SHP77 treated with DMSO at 0.1 percent for 48 hours (cell line): ENCODE measurements at regions not wholly inside any gene's neighbourhood (a gene's known extent, or its start where the extent isn't known, plus 50 kb on each side); places are given as distances from the start of the nearest gene placed in this dataset.

Experiments
- DNase-seq: peaks from one replicate; lab custom pipeline; 2025; lab: John Stamatoyannopoulos, UW

GRCh38 chr3:43951813-43952212 is 261.1 kb downstream of the ABHD5 start:
- no peak for DNase-seq

- DNase-seq = no peak
Measured at GRCh38 chr3:43953380-43953779, 262.6 kb downstream of the ABHD5 start.

- DNase-seq = no peak
Measured at GRCh38 chr3:43953814-43954692, 263.3 kb downstream of the ABHD5 start.

GRCh38 chr3:43956945-43957344 is 266.2 kb downstream of the ABHD5 start:
- no peak for DNase-seq

DNA sequence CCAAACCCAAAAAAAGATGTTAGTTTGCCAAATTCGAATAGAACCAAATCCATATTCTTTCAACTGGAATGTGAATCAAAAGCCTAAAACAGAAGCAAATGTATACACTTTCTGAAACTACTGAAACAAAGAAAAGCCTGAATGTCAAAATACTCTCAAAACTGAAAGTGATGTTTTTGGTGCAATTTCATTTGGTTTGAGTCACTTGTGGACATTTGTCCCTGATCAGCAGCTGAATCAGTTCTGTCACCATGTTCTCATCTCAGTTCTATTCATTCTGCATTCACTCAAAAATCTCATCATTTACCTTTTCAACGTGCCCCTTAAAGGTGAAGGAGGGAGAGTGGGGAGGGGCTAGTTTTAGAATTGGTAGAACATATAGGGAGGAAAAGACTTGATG is 266.8 kb downstream of the ABHD5 start:
- no peak for DNase-seq

GRCh38 chr3:43958005-43958770 is 267.4 kb downstream of the ABHD5 start:
- no peak for DNase-seq

- no peak for DNase-seq
Measured at GRCh38 chr3:43958973-43959372, 268.2 kb downstream of the ABHD5 start.

DNA sequence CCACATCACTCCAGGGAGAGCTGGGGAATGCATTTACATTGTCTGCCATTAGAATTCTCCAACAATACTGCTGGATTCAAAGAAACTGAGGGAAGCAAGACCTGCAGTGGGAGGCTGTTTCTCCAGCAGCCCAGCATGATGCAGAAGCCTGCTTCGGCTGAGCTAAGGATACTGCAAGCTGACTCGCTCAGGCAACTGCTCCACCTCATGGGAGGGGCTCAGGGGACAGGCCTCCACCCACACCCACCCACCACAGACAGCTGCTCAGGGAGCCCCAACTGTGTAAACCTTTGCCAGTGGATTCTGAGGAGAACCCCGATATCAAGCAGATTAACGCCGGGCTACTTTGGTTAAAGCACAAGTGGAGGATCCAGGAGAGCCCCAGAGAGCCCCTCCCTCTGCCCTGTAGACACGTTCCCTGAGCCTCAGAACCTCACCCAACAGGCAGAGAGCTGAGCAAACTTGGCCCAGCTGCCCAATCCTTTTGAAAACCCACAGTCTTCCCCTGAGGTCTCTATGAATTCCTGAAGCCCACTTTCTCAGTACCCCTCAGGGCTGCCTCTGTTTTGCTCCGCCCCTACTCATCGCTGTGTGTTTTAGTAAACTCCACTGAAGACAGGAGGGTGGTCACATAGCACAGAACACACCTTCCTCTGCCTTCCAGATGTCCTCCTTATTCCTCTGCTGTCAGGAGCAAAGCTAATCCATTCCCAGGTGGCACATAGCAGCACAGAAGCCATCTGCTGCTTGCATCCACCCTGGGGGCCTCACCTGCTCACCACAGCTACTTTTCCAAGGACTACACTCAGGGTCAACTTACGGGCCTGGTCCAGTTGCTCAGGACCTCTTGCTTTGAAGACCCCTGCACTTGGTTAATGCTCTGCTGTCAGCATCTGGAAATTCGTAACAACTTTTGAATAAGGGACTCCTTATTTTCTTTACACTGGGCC is 269.0 kb downstream of the ABHD5 start:
- no peak for DNase-seq

DNA sequence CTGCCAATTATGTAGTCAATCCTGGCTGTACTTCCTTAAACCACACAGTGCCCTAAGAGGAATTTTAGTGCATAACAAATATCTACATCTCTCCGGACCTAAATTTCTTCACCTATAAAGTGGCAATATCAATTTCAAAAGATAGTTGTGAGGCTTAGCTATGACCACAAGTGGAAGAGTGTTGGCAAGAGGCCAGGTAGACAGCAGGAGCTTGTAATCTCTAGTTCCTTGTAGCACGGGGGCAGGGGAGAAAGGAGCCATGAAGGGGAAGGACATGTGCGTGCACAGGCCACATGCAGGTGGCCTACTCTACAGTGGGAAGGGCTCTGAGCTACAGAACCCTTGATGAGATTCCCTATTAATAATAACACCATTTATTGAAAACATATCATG is 269.7 kb downstream of the ABHD5 start:
- DNase-seq = no peak

- DNase-seq = no peak
Measured at GRCh38 chr3:43962043-43962442, 271.3 kb downstream of the ABHD5 start.

DNA sequence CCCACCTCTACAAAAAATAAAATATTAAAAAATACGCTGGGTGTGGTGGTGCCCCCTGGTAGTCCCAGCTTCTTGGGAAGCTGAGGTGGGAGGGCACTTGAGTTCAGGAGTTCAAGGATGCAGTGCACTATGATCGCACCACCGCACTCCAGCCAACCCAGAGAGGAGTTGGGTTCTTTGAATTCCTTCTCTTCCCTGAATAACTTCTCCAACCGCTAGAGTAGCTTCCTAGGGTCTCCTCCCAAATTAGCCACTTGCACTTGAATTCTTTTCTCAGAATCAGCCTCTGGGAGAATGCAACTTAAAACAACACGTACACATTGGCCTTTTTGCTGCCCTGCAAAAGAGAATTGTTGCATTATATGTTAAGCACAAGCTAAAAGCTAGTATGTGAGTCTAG is 272.5 kb downstream of the ABHD5 start:
- no peak for DNase-seq

GRCh38 chr3:43964640-43965039 is 273.9 kb downstream of the ABHD5 start:
- DNase-seq = no peak

DNA sequence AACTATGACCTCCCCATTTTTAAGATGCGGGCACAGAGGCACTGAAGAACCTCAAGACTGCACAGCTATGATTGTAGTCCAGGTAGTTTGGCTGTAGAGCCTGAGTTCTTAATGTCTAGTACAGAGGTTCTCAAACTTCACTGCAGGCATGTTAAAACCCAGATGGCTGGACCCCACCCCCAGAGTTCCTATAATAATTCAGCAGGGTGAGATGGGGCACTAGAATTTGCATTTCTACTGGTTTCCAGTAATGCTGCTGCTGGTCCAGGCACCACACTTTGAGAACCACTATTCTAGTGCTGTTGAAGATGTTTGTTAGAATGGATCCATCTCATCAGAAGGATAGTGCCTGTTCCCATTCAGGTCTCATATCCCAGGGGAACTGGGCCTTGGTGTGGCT is 274.9 kb downstream of the ABHD5 start:
- DNase-seq = no peak

GRCh38 chr3:43966126-43966525 is 275.4 kb downstream of the ABHD5 start:
- no peak for DNase-seq

GRCh38 chr3:43966530-43966929 is 275.2 kb upstream of the TOPAZ1 start:
- no peak for DNase-seq

GRCh38 chr3:43968465-43968864 is 273.2 kb upstream of the TOPAZ1 start:
- DNase-seq = no peak

GRCh38 chr3:43969944-43970343 is 271.7 kb upstream of the TOPAZ1 start:
- DNase-seq = no peak

DNA sequence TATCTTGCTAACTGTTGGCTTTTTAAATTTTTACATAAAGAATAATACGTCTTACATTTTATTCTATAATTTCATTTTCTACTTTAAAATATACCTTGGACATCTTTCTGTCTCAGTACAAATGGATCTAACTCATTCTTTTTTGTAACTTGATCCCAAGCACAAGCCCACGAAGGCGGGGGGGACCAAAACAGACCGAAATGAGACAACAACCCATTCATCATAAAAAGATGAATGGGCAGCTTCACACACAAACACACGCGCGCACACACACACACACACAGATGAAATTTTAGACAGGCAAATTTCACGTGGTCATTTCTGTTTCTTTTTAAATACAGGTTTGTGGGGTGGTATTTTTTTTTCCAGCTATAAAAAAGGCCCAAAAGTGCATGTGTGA is 271.3 kb upstream of the TOPAZ1 start:
- no peak for DNase-seq

DNA sequence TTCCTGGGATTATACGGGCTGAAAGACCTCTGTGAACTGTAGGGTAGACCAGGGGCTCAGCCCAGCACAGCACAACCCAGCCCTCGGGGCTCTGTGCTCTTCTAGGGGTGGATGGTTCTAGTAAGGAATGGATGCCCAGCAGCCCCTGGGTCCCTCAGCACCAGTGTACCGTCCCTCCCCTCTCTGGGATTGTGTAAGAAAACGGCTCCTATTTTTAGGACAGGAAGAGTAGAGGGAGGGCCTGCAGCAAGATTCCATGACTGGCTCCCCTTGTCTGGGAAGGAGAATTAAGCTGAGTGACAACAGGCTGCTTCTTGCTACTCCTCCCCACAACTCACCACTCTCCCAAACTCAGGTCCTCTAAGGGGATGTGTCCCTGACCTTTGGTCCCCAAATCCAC is 270.8 kb upstream of the TOPAZ1 start:
- no peak for DNase-seq

- DNase-seq = no peak
Measured at GRCh38 chr3:43971486-43971885, 270.2 kb upstream of the TOPAZ1 start.

DNA sequence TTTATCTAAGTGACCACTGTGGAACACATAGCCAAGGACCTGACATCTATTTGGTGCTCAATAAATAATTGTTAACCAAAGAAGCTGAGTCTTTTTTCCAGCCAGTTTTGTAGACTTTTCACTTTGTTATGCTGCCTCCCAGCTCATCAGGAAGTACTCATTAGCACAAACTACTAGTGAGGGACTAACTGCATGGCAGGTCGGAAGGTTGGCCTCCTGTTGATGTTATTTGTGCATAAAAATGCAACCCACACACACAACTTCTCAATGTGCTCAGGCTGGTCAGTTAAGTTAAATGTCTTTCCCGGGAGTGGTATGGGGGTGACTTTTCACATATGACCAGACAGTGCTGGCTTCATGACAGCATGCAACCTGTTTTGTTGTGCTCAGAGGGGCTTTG is 263.0 kb upstream of the TOPAZ1 start:
- DNase-seq = no peak

- DNase-seq = no peak
Measured at GRCh38 chr3:43979645-43980044, 262.0 kb upstream of the TOPAZ1 start.
